ENCODE measurements at regions not wholly inside any gene's neighbourhood (a gene's known extent, or its start where the extent isn't known, plus 50 kb on each side); places are given as distances from the start of the nearest gene placed in this dataset.
A peak's percentile ranks its signal among the peaks of the same experiment; 100 is the strongest.

GRCh38 chr18:22557168-22557941 is 139.6 kb upstream of the CTAGE1 start:
- H3K9me3 ChIP-seq: no peaks in the 10 kb centered on the region
- DNase-seq (ENCODE audit: low read depth in 1 of 2, low spot score in 1 of 2): no peak
- H3K4me1 ChIP-seq: peaks cover 23% of the 10 kb centered on the region; the same call in 2 of the 3 replicates
- ChIA-PET POLR2A (no interaction called here), CTCF (no interaction called here)
- no peak overlapping the region for H3K4me2 ChIP-seq
- no peak for ATAC-seq
- TF ChIP-seq KDM5A (IDR thresholded peaks at IDR 0.05) (no peak), HOXA7 (CRISPR knock-in tag; IDR thresholded peaks at IDR 0.05) (no peak), KDM1A (IDR thresholded peaks at IDR 0.05; ENCODE audit: low read depth) (no peak), ESRRA (IDR thresholded peaks at IDR 0.05; ENCODE audit: borderline replicate concordance, low read length) (no peak), CTCF (IDR thresholded peaks at IDR 0.05) (no peak), CBX2 (IDR thresholded peaks at IDR 0.05; ENCODE audit: borderline replicate concordance, low read depth) (no peak), RNF2 (IDR thresholded peaks at IDR 0.05; ENCODE audit: borderline replicate concordance, low read depth) (no peak), BCL3 (IDR thresholded peaks at IDR 0.05) (no peak), RCOR1 (IDR thresholded peaks at IDR 0.05; ENCODE audit: low read depth, low read length) (no peak), HDAC2 (IDR thresholded peaks at IDR 0.05) (no peak), ZSCAN20 (CRISPR knock-in tag; IDR thresholded peaks at IDR 0.05) (no peak), MAZ (IDR thresholded peaks at IDR 0.05; ENCODE audit: borderline replicate concordance, low read depth, low read length) (no peak), CEBPB (IDR thresholded peaks at IDR 0.05) (no peak), HEYL (CRISPR knock-in tag; IDR thresholded peaks at IDR 0.05) (no peak), HOXB13 (CRISPR knock-in tag; IDR thresholded peaks at IDR 0.05; ENCODE audit: low read depth) (no peak), TFCP2L1 (CRISPR knock-in tag; IDR thresholded peaks at IDR 0.05) (no peak), NFE2L2 (conservative IDR thresholded peaks at IDR 0.05; ENCODE audit: low read length) (no peak), EHF (CRISPR knock-in tag; IDR thresholded peaks at IDR 0.05) (no peak), FOSL2 (IDR thresholded peaks at IDR 0.05) (no peak), FOSL2 (CRISPR knock-in tag; IDR thresholded peaks at IDR 0.05) (no peak)
- FAIRE-seq: no peak
- WGBS (ENCODE audit: missing lambda C conversion rate): 96% methylated on average over 12 of the region's 12 CpGs
- 0 out of 6 replicates have a peak overlapping the region, but pooled peaks of 1 of the 2 experiments have one; percentile 16 for H3K27ac ChIP-seq
- H3K4me3 ChIP-seq: no peak overlapping the region

GRCh38 chr18:22558945-22559385 is 141.2 kb upstream of the CTAGE1 start:
- H3K27ac ChIP-seq: peak overlapping the region; percentile 91 to 99
- 2% methylated on average over 14 of the region's 28 CpGs for WGBS (ENCODE audit: missing lambda C conversion rate)
- CTCF ChIA-PET: no interaction called here
- TF ChIP-seq ZFP36 (IDR thresholded peaks at IDR 0.05; ENCODE audit: borderline replicate concordance, partially characterized antibody) (no peak), EHF (CRISPR knock-in tag; IDR thresholded peaks at IDR 0.05) (no peak), E2F6 (IDR thresholded peaks at IDR 0.05; ENCODE audit: borderline replicate concordance, low read depth) (0 out of 2 replicates have a peak, but pooled peaks have one; percentile 44), GATA3 (IDR thresholded peaks at IDR 0.05; ENCODE audit: borderline replicate concordance) (peak; percentile 29; the same call in 1 of the 2 replicates), MAX (IDR thresholded peaks at IDR 0.05) (peak; percentile 67)
- H3K4me2 ChIP-seq: peak overlapping the region; percentile 91
- H3K9me3 ChIP-seq: no peaks in the 10 kb centered on the region
- peak; percentile 58 to 66 for ATAC-seq
- H3K4me1 ChIP-seq: peaks cover 33% of the 10 kb centered on the region
- POLR2A ChIA-PET: interaction anchor here (0.7 to 1.0 kb wide), 2 partner anchors 90 to 390 kb away, joined by 3 to 4 read pairs; partner anchors contain the start of gene GATA6
- peak overlapping the region; percentile 63 for H3K4me3 ChIP-seq
- FAIRE-seq: no peak
- peak; percentile 44 to 66 for DNase-seq (ENCODE audit: low read depth in 1 of 2, low spot score in 1 of 2)
